T-cell (primary cell): ENCODE measurements at regions not wholly inside any gene's neighbourhood (a gene's known extent, or its start where the extent isn't known, plus 50 kb on each side); places are given as distances from the start of the nearest gene placed in this dataset.

Experiments used
- ATAC-seq, 4 experiments: fragments of 200-7000 bp in 3 of 4; fragments of 150-1000 bp in 1 of 4; cut with Tn5 transposase; replicated peaks in 1 of 4; 1 replicate in 3 of 4; 2 replicates in 1 of 4; pipeline ENCODE4 v1.10.0; 2021; ENCODE audit warnings: moderate library complexity in 3 of 4, mild to moderate bottlenecking in 2 of 4, moderate number of reproducible peaks in 1 of 4
- CTCF ChIA-PET, 2 donors: fragments of 300-600 bp; sonication (Branson Sonifier 250); formaldehyde crosslinking; loops; one replicate each; lab custom pipeline; 2022; ENCODE audit warnings: antibody characterized with exemption in 2 of 2; lab: Charles Lee
- POLR2A ChIA-PET, 2 donors: fragments of 300-600 bp; sonication (Branson Sonifier 250); formaldehyde crosslinking; loops; one replicate each; lab custom pipeline; 2022; ENCODE audit warnings: antibody characterized with exemption in 2 of 2; lab: Charles Lee
- DNase-seq, 35 experiments: peaks; one replicate each; pipeline versions ENCODE4 v3.0.0 to v3.0.0-alpha.2; 2013 to 2023
- H3K27ac ChIP-seq: one replicate; pipeline ENCODE4 v1.5.1; 2013; ENCODE audit warnings: low read length
- H3K27me3 ChIP-seq, 2 experiments: replicated peaks in 1 of 2; 1 replicate in 1 of 2; 2 replicates in 1 of 2; pipeline versions ENCODE4 v1.6.1 to v1.7.0; 2013; ENCODE audit warnings: low read length in 1 of 2, mixed read lengths in 1 of 2; ENCODE audit not compliant: control insufficient read depth in 2 of 2, insufficient read depth in 2 of 2; ENCODE audit errors: extremely low read depth in 1 of 2
- H3K36me3 ChIP-seq, 2 donors: 1 replicate in 1 of 2; 2 replicates in 1 of 2; pipeline versions ENCODE4 v1.6.1 to v1.7.0; 2013; ENCODE audit warnings: low read length in 1 of 2; ENCODE audit not compliant: control insufficient read depth in 2 of 2, insufficient read depth in 1 of 2; ENCODE audit errors: extremely low read depth in 1 of 2
- H3K4me1 ChIP-seq, 2 experiments: 1 replicate in 1 of 2; 2 replicates in 1 of 2; pipeline versions ENCODE4 v1.6.1 to v1.7.0; 2013; ENCODE audit warnings: low read length in 2 of 2, mixed read lengths in 1 of 2; ENCODE audit not compliant: insufficient read depth in 2 of 2, control insufficient read depth in 1 of 2; ENCODE audit errors: extremely low read depth in 1 of 2
- H3K4me3 ChIP-seq, 2 donors: 1 replicate in 1 of 2; 2 replicates in 1 of 2; pipeline versions ENCODE4 v1.5.1 to v1.7.0; 2013; ENCODE audit warnings: mild to moderate bottlenecking in 2 of 2, low read length in 1 of 2, moderate library complexity in 1 of 2; ENCODE audit not compliant: control insufficient read depth in 1 of 2; ENCODE audit errors: extremely low read depth in 1 of 2
- H3K9me3 ChIP-seq: 2 replicates; pipeline ENCODE4 v1.7.0; 2013
- H3K27ac Mint-ChIP-seq, 2 donors: one replicate each; pipeline ENCODE4 v1.8.0; 2020 to 2021; ENCODE audit warnings: mild to moderate bottlenecking in 2 of 2, mixed read lengths in 2 of 2
- H3K27me3 Mint-ChIP-seq, 2 donors: one replicate each; pipeline ENCODE4 v1.8.0; 2021 to 2022; ENCODE audit warnings: mixed read lengths in 2 of 2
- H3K36me3 Mint-ChIP-seq: one replicate; pipeline ENCODE4 v1.8.0; 2021; ENCODE audit warnings: mixed read lengths
- H3K4me1 Mint-ChIP-seq, 3 donors: one replicate each; pipeline ENCODE4 v1.8.0; 2020 to 2022; ENCODE audit warnings: mixed read lengths in 3 of 3, mild to moderate bottlenecking in 1 of 3
- H3K4me3 Mint-ChIP-seq, 3 donors: one replicate each; pipeline ENCODE4 v1.8.0; 2020 to 2022; ENCODE audit warnings: mild to moderate bottlenecking in 3 of 3, mixed read lengths in 3 of 3, moderate library complexity in 3 of 3
- H3K9me3 Mint-ChIP-seq, 3 donors: one replicate each; pipeline ENCODE4 v1.8.0; 2020 to 2022; ENCODE audit warnings: mixed read lengths in 3 of 3
- WGBS: methylation state at CpG from one replicate; pipeline ENCODE4 v1.1.5; 2013; ENCODE audit warnings: missing lambda C conversion rate; ENCODE audit not compliant: insufficient coverage; 5-methylcytosine and 5-hydroxymethylcytosine counted together

DNA sequence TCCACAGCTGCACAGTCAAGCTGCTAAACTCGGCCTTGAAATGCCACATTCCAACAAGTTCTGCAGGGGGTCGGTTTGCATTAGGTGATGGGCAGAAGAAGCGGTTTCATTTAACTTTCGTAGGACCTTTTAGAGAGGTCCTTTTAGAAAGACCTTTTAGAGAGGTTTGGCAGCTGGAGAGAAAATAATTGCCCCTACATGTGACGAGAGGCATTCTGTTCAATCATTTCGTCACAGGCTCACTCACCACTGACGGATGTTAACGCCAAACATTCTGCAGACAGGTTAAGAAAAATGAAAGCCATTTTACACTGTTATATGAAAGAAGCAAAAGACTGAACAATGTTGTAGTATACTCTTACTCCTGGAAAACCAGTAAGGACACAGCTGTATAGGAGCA lies 76.5 kb upstream of the ZNF423 start:
- H3K27ac Mint-ChIP-seq: no peak overlapping the region
- H3K27me3 ChIP-seq: peaks cover 0 to 41% of the 10 kb centered on the region in 2 experiments
- ATAC-seq (no peak), DNase-seq (no peak)
- H3K4me3 ChIP-seq: no peak overlapping the region
- ChIA-PET POLR2A (no interaction called here), CTCF (no interaction called here)
- H3K9me3 ChIP-seq: no peaks in the 10 kb centered on the region
- H3K36me3 Mint-ChIP-seq: no peaks in the 10 kb centered on the region
- H3K4me3 Mint-ChIP-seq: no peak overlapping the region
- H3K4me1 Mint-ChIP-seq: no peaks in the 10 kb centered on the region
- no peaks in the 10 kb centered on the region for H3K4me1 ChIP-seq
- H3K27me3 Mint-ChIP-seq: peaks cover 17 to 23% of the 10 kb centered on the region in 2 donors
- WGBS: 72% methylated on average over 3 of the region's 8 CpGs
- H3K9me3 Mint-ChIP-seq: no peaks in the 10 kb centered on the region
- H3K27ac ChIP-seq: no peak overlapping the region
- no peaks in the 10 kb centered on the region for H3K36me3 ChIP-seq

GRCh38 chr16:49932946-49933345 lies 77.0 kb upstream of the ZNF423 start:
- Mint-ChIP-seq H3K9me3 (peaks cover 0 to 1% (median 0%) of the 10 kb centered on the region in 3 donors), H3K4me3 (no peak overlapping the region), H3K36me3 (no peaks in the 10 kb centered on the region), H3K27me3 (peaks cover 17 to 23% of the 10 kb centered on the region in 2 donors), H3K4me1 (no peaks in the 10 kb centered on the region), H3K27ac (no peak overlapping the region)
- no peak overlapping the region for H3K4me3 ChIP-seq
- peaks cover 0 to 42% of the 10 kb centered on the region in 2 experiments for H3K27me3 ChIP-seq
- H3K4me1 ChIP-seq: no peaks in the 10 kb centered on the region
- H3K27ac ChIP-seq: no peak overlapping the region
- ATAC-seq (no peak), DNase-seq (no peak)
- no peaks in the 10 kb centered on the region for H3K9me3 ChIP-seq
- no peaks in the 10 kb centered on the region for H3K36me3 ChIP-seq
- 68% methylated on average over 3 of the region's 4 CpGs for WGBS
- POLR2A ChIA-PET: no interaction called here
- CTCF ChIA-PET: no interaction called here

DNA sequence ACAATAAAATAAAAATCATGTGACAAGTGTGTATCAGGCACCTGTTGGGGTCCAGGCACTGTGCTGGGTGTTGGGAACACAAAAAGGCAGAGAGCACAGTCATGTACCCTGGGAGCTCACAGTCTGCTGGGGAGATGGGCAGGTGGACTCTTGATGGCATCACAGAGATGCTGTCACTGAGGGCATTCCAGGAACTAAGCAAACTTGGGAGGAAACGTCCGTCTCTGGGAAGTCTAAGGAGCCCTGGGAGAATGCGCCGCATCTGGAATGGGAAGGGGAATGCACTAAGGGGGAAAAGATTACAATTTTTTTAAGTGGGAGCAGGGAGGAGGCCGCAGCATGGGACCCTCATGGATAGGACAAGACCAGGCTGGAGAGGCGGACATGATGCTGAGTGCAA lies 80.9 kb upstream of the ZNF423 start:
- WGBS: 79% methylated on average over 6 of the region's 6 CpGs
- DNase-seq (no peak), ATAC-seq (no peak)
- Histone ChIP-seq H3K27ac (no peak overlapping the region), H3K9me3 (no peaks in the 10 kb centered on the region), H3K4me1 (no peaks in the 10 kb centered on the region), H3K36me3 (no peaks in the 10 kb centered on the region), H3K4me3 (no peak overlapping the region), H3K27me3 (peaks cover 0 to 21% of the 10 kb centered on the region in 2 experiments)
- H3K4me1 Mint-ChIP-seq: no peaks in the 10 kb centered on the region
- H3K36me3 Mint-ChIP-seq: no peaks in the 10 kb centered on the region
- H3K4me3 Mint-ChIP-seq: no peak overlapping the region
- peaks cover 0 to 5% (median 3%) of the 10 kb centered on the region in 3 donors for H3K9me3 Mint-ChIP-seq
- no peak overlapping the region for H3K27ac Mint-ChIP-seq
- ChIA-PET POLR2A (no interaction called here), CTCF (interaction anchor here in 1 of 2 donors (0.6 kb wide), 1 partner anchor 72 kb away, joined by 3 read pairs; no protein-coding TSS in a partner anchor)
- peaks cover 8 to 19% of the 10 kb centered on the region in 2 donors for H3K27me3 Mint-ChIP-seq

- no peaks in the 10 kb centered on the region for H3K4me1 Mint-ChIP-seq
- no peaks in the 10 kb centered on the region for H3K9me3 ChIP-seq
- no peak overlapping the region for H3K27ac ChIP-seq
- H3K36me3 Mint-ChIP-seq: no peaks in the 10 kb centered on the region
- 80% methylated on average over 6 of the region's 7 CpGs for WGBS
- peaks cover 0 to 17% of the 10 kb centered on the region in 2 experiments for H3K27me3 ChIP-seq
- ChIA-PET POLR2A (no interaction called here), CTCF (no interaction called here)
- H3K4me3 ChIP-seq: no peak overlapping the region
- no peaks in the 10 kb centered on the region for H3K4me1 ChIP-seq
- peaks cover 0 to 5% (median 3%) of the 10 kb centered on the region in 3 donors for H3K9me3 Mint-ChIP-seq
- H3K4me3 Mint-ChIP-seq: no peak overlapping the region
- peaks cover 8 to 17% of the 10 kb centered on the region in 2 donors for H3K27me3 Mint-ChIP-seq
- DNase-seq (no peak), ATAC-seq (no peak)
- H3K36me3 ChIP-seq: no peaks in the 10 kb centered on the region
- no peak overlapping the region for H3K27ac Mint-ChIP-seq
Measured at GRCh38 chr16:49937886-49938285, 82.0 kb upstream of the ZNF423 start.

DNA sequence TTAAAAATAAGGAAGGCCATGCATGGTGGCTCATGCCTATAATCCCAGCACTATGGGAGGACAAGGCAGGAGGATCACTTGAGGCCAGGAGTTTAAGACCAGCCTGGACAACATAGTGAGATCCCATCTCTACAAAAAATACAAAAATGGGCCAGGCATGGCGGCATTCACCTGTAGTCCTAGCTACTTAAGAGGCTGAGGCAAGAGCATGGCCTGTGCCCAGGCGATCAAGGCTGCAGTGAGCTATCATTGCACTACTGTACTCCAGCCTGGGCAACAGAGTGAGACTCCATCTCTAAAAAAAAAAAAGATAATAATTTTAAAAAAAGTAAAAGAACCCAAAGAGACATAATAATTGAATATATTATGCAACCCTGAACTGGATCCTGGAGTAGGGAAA lies 83.6 kb upstream of the ZNF423 start:
- 80% methylated on average over 1 of the region's 2 CpGs for WGBS
- H3K27me3 ChIP-seq: peaks cover 0 to 17% of the 10 kb centered on the region in 2 experiments
- H3K27ac Mint-ChIP-seq: no peak overlapping the region

GRCh38 chr16:49940464-49941224 lies 84.4 kb upstream of the CNEP1R1 start:
- H3K27me3 ChIP-seq: peaks cover 0 to 12% of the 10 kb centered on the region in 2 experiments
- no peak overlapping the region for H3K27ac ChIP-seq
- no peaks in the 10 kb centered on the region for H3K36me3 Mint-ChIP-seq
- H3K4me3 Mint-ChIP-seq: no peak overlapping the region
- H3K4me1 Mint-ChIP-seq: no peaks in the 10 kb centered on the region
- no peaks in the 10 kb centered on the region for H3K9me3 ChIP-seq
- no peak overlapping the region for H3K27ac Mint-ChIP-seq
- H3K4me3 ChIP-seq: no peak overlapping the region
- peaks cover 6 to 13% of the 10 kb centered on the region in 2 donors for H3K27me3 Mint-ChIP-seq
- H3K36me3 ChIP-seq: no peaks in the 10 kb centered on the region
- WGBS: 57% methylated on average over 1 of the region's 13 CpGs
- no peak for DNase-seq
- ChIA-PET POLR2A (no interaction called here), CTCF (no interaction called here)
- ATAC-seq: no peak
- H3K9me3 Mint-ChIP-seq: peaks cover 0 to 5% (median 3%) of the 10 kb centered on the region in 3 donors
- H3K4me1 ChIP-seq: no peaks in the 10 kb centered on the region

More for the DNA sequence above, 83.6 kb upstream of the ZNF423 start:
- CTCF ChIA-PET: no interaction called here
- Histone ChIP-seq H3K4me1 (no peaks in the 10 kb centered on the region), H3K4me3 (no peak overlapping the region), H3K36me3 (no peaks in the 10 kb centered on the region), H3K9me3 (no peaks in the 10 kb centered on the region), H3K27ac (no peak overlapping the region)
- ATAC-seq: no peak
- POLR2A ChIA-PET: no interaction called here
- H3K9me3 Mint-ChIP-seq: peaks cover 0 to 5% (median 3%) of the 10 kb centered on the region in 3 donors
- no peak for DNase-seq
- H3K36me3 Mint-ChIP-seq: no peaks in the 10 kb centered on the region
- peaks cover 6 to 14% of the 10 kb centered on the region in 2 donors for H3K27me3 Mint-ChIP-seq
- H3K4me3 Mint-ChIP-seq: no peak overlapping the region
- no peaks in the 10 kb centered on the region for H3K4me1 Mint-ChIP-seq
